WERI-Rb-1 (cell line): ENCODE measurements at regions not wholly inside any gene's neighbourhood (a gene's known extent, or its start where the extent isn't known, plus 50 kb on each side); places are given as distances from the start of the nearest gene placed in this dataset.

ENCODE experiments used
- DNase-seq: peaks from one replicate; pipeline ENCODE4 v3.0.0-alpha.2; 2020
- H3K27ac ChIP-seq: fragments of 250-450 bp; sonication (Bioruptor Pico); 2 replicates; pipeline ENCODE4 v1.5.1; 2020; ENCODE audit warnings: mild to moderate bottlenecking, moderate library complexity
- H3K27me3 ChIP-seq: fragments of 250-450 bp; sonication (Bioruptor Pico); 2 replicates; pipeline ENCODE4 v1.5.1; 2021; ENCODE audit warnings: mild to moderate bottlenecking, low read depth, moderate library complexity; ENCODE audit not compliant: insufficient read depth, severe bottlenecking
- H3K36me3 ChIP-seq: fragments of 250-450 bp; sonication (Bioruptor Pico); 2 replicates; pipeline ENCODE4 v1.5.1; 2020; ENCODE audit warnings: mild to moderate bottlenecking, moderate library complexity
- H3K4me3 ChIP-seq: 2 replicates; pipeline ENCODE4 v1.5.1; 2011; ENCODE audit warnings: low read depth, mild to moderate bottlenecking, control low read depth, low read length
- H3K9me3 ChIP-seq: fragments of 250-450 bp; sonication (Bioruptor Pico); 2 replicates; pipeline ENCODE4 v1.5.1; 2021; ENCODE audit warnings: mild to moderate bottlenecking, moderate library complexity; ENCODE audit not compliant: severe bottlenecking
- CTCF ChIP-seq: IDR thresholded peaks from 2 replicates; pipeline ENCODE4 v1.5.1; 2011; ENCODE audit warnings: low read depth, mild to moderate bottlenecking, control low read depth, inconsistent platforms, low read length

- no peaks in the 10 kb centered on the region for H3K27me3 ChIP-seq
- H3K36me3 ChIP-seq, result no peaks in the 10 kb centered on the region
- H3K9me3 ChIP-seq, result no peaks in the 10 kb centered on the region
- no peak overlapping the region for H3K27ac ChIP-seq
- TF ChIP-seq CTCF, result no peak
- H3K4me3 ChIP-seq, result no peak overlapping the region
- no peak for DNase-seq
Measured at GRCh38 chr13:68748038-68748437, 1359.6 kb upstream of the ATXN8OS start.

- Histone ChIP-seq H3K4me3 (no peak overlapping the region), H3K27ac (no peak overlapping the region), H3K36me3 (no peaks in the 10 kb centered on the region), H3K9me3 (no peaks in the 10 kb centered on the region), H3K27me3 (no peaks in the 10 kb centered on the region)
- no peak for TF ChIP-seq CTCF
- no peak for DNase-seq
Measured at GRCh38 chr13:68745502-68745901, 1362.1 kb upstream of the ATXN8OS start.

GRCh38 chr13:68736961-68737360, 1370.7 kb upstream of the ATXN8OS start:
- no peak for TF ChIP-seq CTCF
- no peak for DNase-seq
- no peak overlapping the region for H3K4me3 ChIP-seq
- H3K36me3 ChIP-seq, result no peaks in the 10 kb centered on the region
- no peak overlapping the region for H3K27ac ChIP-seq
- no peaks in the 10 kb centered on the region for H3K27me3 ChIP-seq
- no peaks in the 10 kb centered on the region for H3K9me3 ChIP-seq

GRCh38 chr13:68727798-68728197, 1379.8 kb upstream of the ATXN8OS start:
- no peaks in the 10 kb centered on the region for H3K27me3 ChIP-seq
- H3K9me3 ChIP-seq, result no peaks in the 10 kb centered on the region
- H3K27ac ChIP-seq, result no peak overlapping the region
- no peak for TF ChIP-seq CTCF
- no peak for DNase-seq
- H3K4me3 ChIP-seq, result no peak overlapping the region
- no peaks in the 10 kb centered on the region for H3K36me3 ChIP-seq

- H3K27ac ChIP-seq, result no peak overlapping the region
- H3K9me3 ChIP-seq, result no peaks in the 10 kb centered on the region
- H3K36me3 ChIP-seq, result no peaks in the 10 kb centered on the region
- DNase-seq, result no peak
- H3K4me3 ChIP-seq, result no peak overlapping the region
- no peak for TF ChIP-seq CTCF
- H3K27me3 ChIP-seq, result no peaks in the 10 kb centered on the region
Measured at GRCh38 chr13:68727165-68727564, 1380.5 kb upstream of the ATXN8OS start.

- Histone ChIP-seq H3K36me3 (no peaks in the 10 kb centered on the region), H3K9me3 (no peaks in the 10 kb centered on the region), H3K27ac (no peak overlapping the region), H3K27me3 (no peaks in the 10 kb centered on the region), H3K4me3 (no peak overlapping the region)
- no peak for DNase-seq
- TF ChIP-seq CTCF, result no peak
Measured at GRCh38 chr13:68719815-68720214, 1387.8 kb upstream of the ATXN8OS start.
